ENCODE measurements at regions not wholly inside any gene's neighbourhood (a gene's known extent, or its start where the extent isn't known, plus 50 kb on each side); places are given as distances from the start of the nearest gene placed in this dataset.

GRCh38 chr15:69513450-69513960 lies 60.9 kb downstream of the RPLP1 start:
- Histone ChIP-seq H3K9ac (ENCODE audit: insufficient read depth, low read length) (no peak overlapping the region), H3K4me1 (ENCODE audit: control insufficient read depth, extremely low read depth, insufficient read depth, low read length) (no peaks in the 10 kb centered on the region), H3K9me3 (ENCODE audit: control insufficient read depth, insufficient read depth, low read depth, low read length) (no peaks in the 10 kb centered on the region), H4K20me1 (ENCODE audit: control insufficient read depth, extremely low read depth, insufficient read depth, low read length) (no peaks in the 10 kb centered on the region), H2AFZ (ENCODE audit: low read length) (no peak overlapping the region), H3K4me2 (ENCODE audit: extremely low read depth, insufficient read depth, low read length) (no peak overlapping the region), H3K79me2 (ENCODE audit: control insufficient read depth, insufficient read depth, low read length) (no peaks in the 10 kb centered on the region), H3K36me3 (ENCODE audit: control insufficient read depth, insufficient read depth, low read length) (no peaks in the 10 kb centered on the region), H3K4me3 (replicated peaks in 1 of 4; ENCODE audit: control extremely low read depth in 1 of 4, insufficient read depth in 1 of 4, low read depth in 3 of 4, low read length in 4 of 4) (no peak overlapping the region), H3K27me3 (ENCODE audit: control insufficient read depth, insufficient read depth, low read length) (no peaks in the 10 kb centered on the region), H3K27ac (ENCODE audit: insufficient read depth, low read length) (no peak overlapping the region)
- TF ChIP-seq EZH2 (IDR thresholded peaks at IDR 0.05; ENCODE audit: low read length, missing control alignments): no peak
- TF ChIP-seq, protein P1, sequence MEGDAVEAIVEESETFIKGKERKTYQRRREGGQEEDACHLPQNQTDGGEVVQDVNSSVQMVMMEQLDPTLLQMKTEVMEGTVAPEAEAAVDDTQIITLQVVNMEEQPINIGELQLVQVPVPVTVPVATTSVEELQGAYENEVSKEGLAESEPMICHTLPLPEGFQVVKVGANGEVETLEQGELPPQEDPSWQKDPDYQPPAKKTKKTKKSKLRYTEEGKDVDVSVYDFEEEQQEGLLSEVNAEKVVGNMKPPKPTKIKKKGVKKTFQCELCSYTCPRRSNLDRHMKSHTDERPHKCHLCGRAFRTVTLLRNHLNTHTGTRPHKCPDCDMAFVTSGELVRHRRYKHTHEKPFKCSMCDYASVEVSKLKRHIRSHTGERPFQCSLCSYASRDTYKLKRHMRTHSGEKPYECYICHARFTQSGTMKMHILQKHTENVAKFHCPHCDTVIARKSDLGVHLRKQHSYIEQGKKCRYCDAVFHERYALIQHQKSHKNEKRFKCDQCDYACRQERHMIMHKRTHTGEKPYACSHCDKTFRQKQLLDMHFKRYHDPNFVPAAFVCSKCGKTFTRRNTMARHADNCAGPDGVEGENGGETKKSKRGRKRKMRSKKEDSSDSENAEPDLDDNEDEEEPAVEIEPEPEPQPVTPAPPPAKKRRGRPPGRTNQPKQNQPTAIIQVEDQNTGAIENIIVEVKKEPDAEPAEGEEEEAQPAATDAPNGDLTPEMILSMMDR (conservative IDR thresholded peaks at IDR 0.05 in 1 of 2, IDR thresholded peaks at IDR 0.05 in 1 of 2; ENCODE audit: low read depth in 1 of 2, low read length in 2 of 2): no peak
- no peak for DNase-seq (ENCODE audit: low read depth in 2 of 2)

- no peak for DNase-seq (ENCODE audit: low read depth in 2 of 2)
- Histone ChIP-seq H3K9me3 (ENCODE audit: control insufficient read depth, insufficient read depth, low read depth, low read length) (no peaks in the 10 kb centered on the region), H3K79me2 (ENCODE audit: control insufficient read depth, insufficient read depth, low read length) (no peaks in the 10 kb centered on the region), H3K36me3 (ENCODE audit: control insufficient read depth, insufficient read depth, low read length) (no peaks in the 10 kb centered on the region), H3K4me2 (ENCODE audit: extremely low read depth, insufficient read depth, low read length) (no peak overlapping the region), H3K27ac (ENCODE audit: insufficient read depth, low read length) (no peak overlapping the region), H2AFZ (ENCODE audit: low read length) (no peak overlapping the region), H3K27me3 (ENCODE audit: control insufficient read depth, insufficient read depth, low read length) (no peaks in the 10 kb centered on the region), H4K20me1 (ENCODE audit: control insufficient read depth, extremely low read depth, insufficient read depth, low read length) (no peaks in the 10 kb centered on the region), H3K9ac (ENCODE audit: insufficient read depth, low read length) (no peak overlapping the region), H3K4me1 (ENCODE audit: control insufficient read depth, extremely low read depth, insufficient read depth, low read length) (no peaks in the 10 kb centered on the region), H3K4me3 (replicated peaks in 1 of 4; ENCODE audit: control extremely low read depth in 1 of 4, insufficient read depth in 1 of 4, low read depth in 3 of 4, low read length in 4 of 4) (no peak overlapping the region)
- TF ChIP-seq, protein P1 (conservative IDR thresholded peaks at IDR 0.05 in 1 of 2, IDR thresholded peaks at IDR 0.05 in 1 of 2; ENCODE audit: low read depth in 1 of 2, low read length in 2 of 2): no peak
- no peak for TF ChIP-seq EZH2 (IDR thresholded peaks at IDR 0.05; ENCODE audit: low read length, missing control alignments)
These were observed 61.4 kb downstream of the RPLP1 start for GRCh38 chr15:69513986-69514385.

GRCh38 chr15:69515508-69515907 lies 62.9 kb downstream of the RPLP1 start:
- Histone ChIP-seq H3K4me1 (ENCODE audit: control insufficient read depth, extremely low read depth, insufficient read depth, low read length) (no peaks in the 10 kb centered on the region), H3K79me2 (ENCODE audit: control insufficient read depth, insufficient read depth, low read length) (no peaks in the 10 kb centered on the region), H3K4me3 (replicated peaks in 1 of 4; ENCODE audit: control extremely low read depth in 1 of 4, insufficient read depth in 1 of 4, low read depth in 3 of 4, low read length in 4 of 4) (no peak overlapping the region), H2AFZ (ENCODE audit: low read length) (no peak overlapping the region), H3K27me3 (ENCODE audit: control insufficient read depth, insufficient read depth, low read length) (no peaks in the 10 kb centered on the region), H3K27ac (ENCODE audit: insufficient read depth, low read length) (no peak overlapping the region), H4K20me1 (ENCODE audit: control insufficient read depth, extremely low read depth, insufficient read depth, low read length) (no peaks in the 10 kb centered on the region), H3K36me3 (ENCODE audit: control insufficient read depth, insufficient read depth, low read length) (no peaks in the 10 kb centered on the region), H3K4me2 (ENCODE audit: extremely low read depth, insufficient read depth, low read length) (no peak overlapping the region), H3K9me3 (ENCODE audit: control insufficient read depth, insufficient read depth, low read depth, low read length) (no peaks in the 10 kb centered on the region), H3K9ac (ENCODE audit: insufficient read depth, low read length) (no peak overlapping the region)
- TF ChIP-seq EZH2 (IDR thresholded peaks at IDR 0.05; ENCODE audit: low read length, missing control alignments): no peak
- TF ChIP-seq, protein P1 (conservative IDR thresholded peaks at IDR 0.05 in 1 of 2, IDR thresholded peaks at IDR 0.05 in 1 of 2; ENCODE audit: low read depth in 1 of 2, low read length in 2 of 2): no peak
- DNase-seq (ENCODE audit: low read depth in 2 of 2): no peak
